ENCODE measurements at regions not wholly inside any gene's neighbourhood (a gene's known extent, or its start where the extent isn't known, plus 50 kb on each side); places are given as distances from the start of the nearest gene placed in this dataset.

DNA sequence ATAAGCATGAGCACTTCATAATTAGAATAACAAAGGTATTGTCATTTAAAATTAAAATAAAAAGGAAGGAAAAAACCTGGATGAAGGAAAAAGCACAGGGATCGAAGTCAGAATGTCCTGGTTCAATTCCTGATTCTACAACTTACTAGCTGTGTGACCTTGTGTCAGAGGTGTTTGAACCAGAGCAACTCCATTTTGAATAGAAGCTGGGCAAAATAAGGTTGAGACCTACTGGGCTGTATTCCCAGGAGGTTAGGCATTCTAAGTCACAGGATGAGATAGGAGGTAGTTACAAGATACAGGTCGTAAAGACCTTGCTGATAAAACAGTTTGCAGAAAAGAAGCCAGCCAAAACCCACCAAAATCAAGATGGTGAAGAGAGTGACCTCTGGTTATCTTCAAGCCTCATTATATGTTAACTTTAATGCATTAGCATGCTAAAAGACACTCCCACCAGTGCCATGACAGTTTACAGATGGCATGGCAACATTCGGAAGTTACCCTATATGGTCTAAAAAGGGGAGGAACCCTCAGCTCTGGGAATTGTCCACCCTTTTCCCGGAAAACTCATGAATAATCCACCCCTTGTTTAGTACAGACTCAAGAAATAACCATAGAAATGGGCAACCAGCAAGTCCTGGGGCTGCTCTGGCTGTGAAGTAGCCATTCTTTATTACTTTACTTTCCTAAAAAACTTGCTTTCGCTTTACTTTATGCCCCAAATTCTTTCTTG lies 412.7 kb downstream of the PIK3R1 start:
- no peak for DNase-seq

DNA sequence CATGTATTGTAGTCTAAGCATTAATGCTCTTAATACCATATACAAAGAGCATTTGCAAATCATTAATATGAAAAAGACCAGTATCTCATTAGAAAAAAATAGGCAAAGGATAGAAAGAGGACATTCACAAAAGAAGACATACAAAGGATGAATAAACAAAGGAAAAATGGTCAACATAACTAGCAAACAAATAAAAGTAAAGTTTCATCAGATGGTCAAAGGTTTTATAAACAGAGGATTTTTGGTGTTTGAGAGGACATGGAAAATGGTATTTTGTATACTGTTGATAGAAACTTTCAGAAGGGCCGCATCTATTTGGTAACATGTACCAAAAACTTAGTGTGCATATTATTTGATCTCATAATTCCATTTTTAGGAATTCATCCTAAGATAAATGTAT lies 414.8 kb downstream of the PIK3R1 start:
- no peak for DNase-seq

DNA sequence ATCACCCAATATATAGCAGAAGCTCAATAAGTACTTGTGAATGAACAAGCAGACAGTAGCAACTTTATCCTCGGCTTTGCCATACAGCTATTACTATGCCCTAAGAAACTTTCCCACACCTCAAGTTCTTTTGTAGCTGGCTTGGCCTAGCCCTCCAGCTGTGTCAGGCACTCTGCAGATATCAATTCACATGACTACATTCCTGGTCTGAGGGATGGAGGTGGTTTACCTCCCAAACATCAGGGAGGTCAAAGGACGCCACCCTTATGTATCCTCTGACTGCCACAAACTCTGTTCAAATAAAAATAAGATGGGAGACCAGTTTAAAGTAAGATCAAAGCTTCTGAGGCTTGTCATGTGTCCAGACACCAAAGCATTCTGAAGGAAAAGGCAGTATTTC lies 416.3 kb downstream of the PIK3R1 start:
- no peak for DNase-seq

DNA sequence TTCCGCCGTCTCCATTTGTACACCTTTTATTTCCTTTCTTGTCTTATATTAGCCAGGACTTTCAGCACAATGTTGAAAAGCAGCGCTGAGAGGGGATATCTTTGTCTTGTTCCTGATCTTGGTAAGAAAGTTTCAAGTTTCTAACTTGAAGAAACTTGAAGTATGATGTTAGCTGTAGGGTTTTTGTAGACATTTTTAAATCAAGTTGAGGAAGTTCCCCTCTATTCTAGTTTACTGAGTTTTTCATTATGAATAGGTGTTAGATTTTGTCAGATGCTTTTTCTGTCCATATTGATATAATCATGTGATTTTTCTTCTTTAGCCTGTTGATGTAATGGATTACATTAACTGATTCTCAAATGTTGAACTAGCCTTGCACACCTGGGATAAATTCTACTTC lies 425.7 kb downstream of the PIK3R1 start:
- DNase-seq = no peak

DNA sequence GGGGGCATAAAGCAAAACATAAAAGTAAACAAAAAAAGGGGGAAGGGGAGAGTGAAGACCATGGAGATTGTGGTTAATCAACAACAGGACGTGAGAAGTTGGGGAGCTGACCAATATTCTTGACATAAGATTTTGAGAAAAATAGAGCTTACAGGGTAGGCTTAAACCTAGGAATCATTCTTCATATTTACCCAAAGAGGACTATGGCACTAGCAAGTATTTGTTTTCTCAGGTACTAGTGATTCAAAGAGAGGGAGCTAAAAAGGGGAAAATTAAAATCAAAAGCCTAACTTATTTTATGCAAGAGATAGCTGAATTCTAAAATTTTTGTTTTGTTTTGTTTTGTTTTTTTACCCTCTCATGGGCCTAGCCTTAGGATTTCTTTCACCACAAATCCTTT lies 427.5 kb downstream of the PIK3R1 start:
- no peak for DNase-seq

DNA sequence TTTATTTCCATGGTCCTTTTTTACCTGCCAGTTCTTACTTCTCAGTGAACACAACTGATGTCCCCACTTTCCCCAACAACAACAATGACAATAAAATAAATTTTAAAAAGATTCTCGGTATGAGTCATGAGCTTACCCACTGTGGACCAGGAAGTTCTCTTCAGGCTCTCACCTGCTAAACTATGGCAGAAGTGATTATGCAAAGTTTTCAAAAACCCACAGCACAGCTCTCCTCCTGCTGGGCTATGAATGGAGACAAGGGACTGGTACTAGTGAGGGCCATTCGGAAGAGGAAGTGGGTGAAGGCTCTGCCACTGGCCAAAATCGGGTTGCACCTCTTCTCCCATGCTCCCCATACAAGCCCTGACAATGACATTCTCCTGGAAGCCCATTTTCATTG lies 429.4 kb downstream of the PIK3R1 start:
- no peak for DNase-seq

DNA sequence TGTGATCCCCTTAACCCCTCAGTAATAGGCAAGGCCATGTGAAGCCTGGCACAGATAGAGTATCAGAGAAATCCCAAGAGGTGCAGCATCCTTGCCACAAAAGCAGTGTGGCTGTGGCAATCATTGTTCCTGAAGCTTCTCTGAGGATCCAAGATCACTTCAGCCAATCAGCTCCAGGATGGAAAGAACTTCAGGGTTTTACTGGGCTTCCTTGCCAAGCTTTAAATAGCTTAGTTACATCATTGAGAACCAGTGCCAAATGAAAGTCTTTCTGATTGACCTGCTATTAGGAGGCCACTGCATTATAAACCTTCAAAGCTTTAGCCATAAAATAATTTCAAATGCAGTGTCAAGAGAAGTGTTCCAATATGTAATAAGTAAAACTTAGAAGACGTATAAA lies 430.6 kb downstream of the PIK3R1 start:
- DNase-seq = no peak

DNA sequence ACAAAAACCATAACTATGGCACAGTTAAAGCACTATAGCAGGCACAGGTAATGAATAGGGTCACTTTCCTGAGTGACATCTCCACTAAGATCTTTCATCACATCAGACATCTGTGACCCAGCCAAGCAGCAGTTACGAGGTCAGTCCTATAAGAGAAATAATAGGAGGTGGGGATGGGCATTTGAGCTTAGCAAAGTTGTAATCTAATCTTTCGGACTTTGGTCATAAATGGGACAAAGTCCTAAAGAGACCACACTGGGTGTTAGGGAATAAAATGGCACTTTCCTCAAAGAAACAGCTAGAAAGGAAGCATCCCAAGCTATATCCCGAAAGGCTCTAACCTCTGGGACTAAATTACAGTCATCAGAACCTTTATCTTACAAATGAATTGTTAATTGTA lies 432.2 kb downstream of the PIK3R1 start:
- no peak for DNase-seq

DNA sequence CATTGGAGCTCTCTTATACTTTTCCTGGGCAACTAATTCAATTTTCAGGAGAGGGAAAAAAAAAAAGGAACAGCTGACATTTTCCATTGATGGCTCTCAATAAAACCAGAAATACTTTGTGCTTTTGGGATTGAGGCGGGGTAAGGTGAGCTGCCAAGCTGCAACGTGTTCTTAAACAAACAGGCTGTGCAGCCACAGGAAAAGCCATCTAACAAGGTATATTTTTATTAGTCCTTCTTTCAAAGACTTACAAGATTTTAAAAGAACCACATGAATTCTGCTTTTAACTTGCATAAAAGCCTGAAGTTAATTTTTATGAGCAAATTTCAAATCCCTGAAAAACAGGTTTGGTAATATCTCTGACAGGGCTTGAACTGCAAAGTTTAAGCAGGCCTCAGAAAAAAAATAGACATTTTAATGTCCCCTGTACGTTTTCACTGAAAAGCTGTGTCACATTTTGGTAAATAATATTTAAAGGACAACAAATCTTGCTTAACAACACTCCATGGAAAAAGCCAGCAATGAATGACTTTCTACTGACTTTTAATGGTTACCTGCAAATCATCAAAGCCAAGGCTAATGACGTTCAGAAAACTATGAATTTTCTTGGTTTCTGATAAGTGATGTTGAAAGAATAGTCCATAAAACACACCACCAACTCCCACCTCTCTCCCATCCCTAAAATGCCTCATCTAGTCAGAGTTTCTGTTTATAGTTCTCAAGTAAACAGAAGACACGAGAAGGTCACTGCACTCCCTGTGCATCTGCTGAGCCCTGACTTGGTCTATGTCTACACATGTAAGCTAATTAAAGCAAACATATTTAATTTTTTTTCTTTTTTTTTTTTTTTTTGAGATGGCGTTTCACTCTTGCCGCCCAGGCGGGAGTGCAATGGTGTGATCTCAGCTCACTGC lies 433.6 kb downstream of the PIK3R1 start:
- DNase-seq = no peak

DNA sequence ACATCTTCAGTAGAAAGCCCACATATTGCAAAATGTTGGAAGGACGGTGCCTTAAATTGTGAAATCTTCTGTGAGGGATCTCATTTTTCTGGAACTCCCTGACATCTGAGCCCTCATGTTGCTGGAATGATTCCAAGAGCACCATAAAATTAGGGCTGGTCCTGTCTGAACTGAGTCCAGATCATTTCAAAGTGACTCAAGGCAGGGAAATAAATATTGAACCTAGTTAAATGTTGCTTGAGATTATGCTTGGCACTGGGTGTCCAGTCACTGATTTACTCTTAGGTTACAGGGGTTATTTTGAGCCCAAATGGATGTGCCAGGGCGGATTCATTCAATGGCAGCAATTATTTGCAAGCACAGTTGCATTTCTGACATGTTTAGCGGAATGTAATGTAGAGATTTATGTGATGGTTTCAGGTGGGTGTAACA lies 437.0 kb downstream of the PIK3R1 start:
- DNase-seq = no peak

DNA sequence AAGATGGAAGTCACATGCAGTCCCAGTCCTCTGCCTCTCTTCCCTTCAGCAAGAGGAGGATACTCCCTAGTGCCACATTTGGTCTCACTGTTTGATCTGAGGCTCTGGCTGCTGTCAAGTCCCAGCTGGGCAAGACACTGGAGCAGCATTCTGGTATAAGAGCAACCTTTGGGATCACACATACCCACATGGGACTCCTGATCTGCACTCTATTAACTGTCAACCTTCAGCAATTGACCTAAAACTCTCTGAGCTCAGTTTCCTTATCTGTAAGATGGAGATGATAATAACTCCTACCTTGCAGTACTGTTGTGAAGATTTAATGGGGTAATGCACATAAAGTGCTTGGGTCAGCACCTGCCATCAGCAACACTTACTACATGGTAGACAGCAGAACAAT lies 437.9 kb downstream of the PIK3R1 start:
- no peak for DNase-seq

DNA sequence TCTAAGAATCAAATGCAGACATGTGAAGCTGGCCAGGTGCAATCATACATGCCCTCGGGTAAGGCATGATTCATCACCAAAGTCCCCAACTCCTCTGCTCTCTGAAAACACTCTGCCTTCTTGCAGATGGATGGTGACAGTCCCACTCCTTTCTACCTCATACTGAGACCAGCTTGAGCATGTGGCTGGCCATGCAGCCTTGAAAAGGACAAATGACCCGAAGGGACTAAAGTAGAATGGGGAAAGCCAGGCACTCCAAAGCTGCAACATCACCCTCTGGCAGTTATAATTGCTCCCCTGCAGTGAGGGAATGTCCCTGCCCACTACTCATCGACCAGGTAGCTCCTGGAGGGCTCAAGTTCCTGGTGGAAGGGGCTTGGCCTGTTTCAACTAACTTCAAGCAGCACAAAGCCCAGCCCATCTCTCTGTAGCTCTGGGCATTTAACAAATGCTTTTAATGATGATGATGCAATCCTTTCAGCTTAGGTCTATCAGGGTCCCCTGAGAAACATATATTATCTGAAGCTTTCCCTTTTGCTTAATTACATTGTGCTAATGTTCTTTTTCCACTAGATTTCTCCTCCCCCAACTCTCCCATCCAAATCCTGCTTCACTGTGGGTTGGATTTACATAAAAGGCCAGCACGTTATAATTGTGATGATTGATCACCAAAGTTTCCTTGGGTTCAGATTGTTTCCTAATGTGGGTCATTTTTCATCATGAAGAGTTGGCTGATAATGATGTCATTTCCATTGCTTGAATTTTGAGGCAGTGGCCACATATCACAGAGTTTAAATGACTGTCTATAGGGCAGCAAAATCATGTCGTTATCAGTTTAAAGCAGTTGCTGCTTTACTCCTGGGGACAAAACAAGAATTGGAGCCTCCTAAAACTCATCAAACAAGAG lies 436.5 kb upstream of the SLC30A5 start:
- DNase-seq = no peak

DNA sequence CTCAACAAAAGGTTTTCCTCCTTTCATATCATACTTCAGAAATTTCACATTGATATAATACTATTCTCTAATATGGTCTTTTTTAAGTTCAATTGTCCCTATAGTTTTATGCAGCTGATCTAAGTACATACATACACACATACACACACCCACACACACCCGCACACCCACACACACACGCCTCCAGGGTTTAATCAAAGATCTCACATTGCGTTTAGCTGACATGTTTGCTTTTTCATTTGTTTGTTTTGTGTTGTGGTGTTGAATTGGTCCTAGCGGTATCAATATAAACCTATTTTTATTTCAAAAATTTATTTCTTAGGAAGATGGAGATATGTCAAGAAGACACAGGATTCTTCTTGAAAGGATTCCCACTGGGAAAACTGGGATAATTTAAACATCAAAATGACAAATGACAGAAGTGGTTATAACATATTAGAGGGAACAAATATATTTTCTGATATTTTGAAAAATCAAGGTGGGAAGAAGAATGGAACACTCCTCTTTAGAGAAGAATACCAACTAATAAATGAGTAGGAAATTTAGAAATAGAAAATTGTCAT lies 434.9 kb upstream of the SLC30A5 start:
- no peak for DNase-seq

DNA sequence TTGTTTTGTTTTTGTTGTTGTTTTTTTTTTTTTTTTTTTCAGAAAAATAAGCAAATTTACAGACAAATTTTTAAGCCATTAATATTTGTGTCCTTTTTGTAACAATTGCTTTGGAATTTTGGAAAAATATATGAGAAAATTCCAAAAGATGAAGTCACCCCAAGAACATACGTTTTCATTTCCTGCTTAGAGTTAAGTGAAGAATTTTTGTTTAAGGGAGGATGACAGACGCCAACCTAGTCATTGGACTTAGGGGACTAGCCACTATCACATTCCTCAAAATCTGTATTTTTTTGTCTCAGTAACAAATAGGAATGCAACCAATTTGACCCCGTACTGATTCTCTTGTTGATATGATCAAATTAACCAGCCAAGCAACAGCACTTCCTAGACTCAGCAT lies 433.9 kb upstream of the SLC30A5 start:
- DNase-seq = no peak

DNA sequence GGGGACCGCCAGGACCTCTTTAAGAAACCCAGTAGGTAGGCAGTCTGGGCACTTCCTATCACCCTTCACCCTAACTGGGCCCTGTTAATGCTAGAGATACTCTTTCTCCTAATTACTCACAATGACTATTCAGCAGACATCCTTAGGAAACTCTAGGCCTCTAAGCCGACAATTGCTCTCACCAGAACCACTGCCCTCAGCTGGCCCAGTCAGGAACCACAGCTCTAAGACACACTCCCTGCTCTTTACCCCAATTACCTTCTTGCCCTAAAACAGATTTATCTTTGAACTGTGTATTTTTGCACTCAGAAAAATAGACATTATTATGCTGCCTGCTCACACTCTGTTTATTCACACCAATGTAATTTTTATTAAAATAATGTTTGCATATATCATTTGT lies 432.6 kb upstream of the SLC30A5 start:
- DNase-seq = no peak

DNA sequence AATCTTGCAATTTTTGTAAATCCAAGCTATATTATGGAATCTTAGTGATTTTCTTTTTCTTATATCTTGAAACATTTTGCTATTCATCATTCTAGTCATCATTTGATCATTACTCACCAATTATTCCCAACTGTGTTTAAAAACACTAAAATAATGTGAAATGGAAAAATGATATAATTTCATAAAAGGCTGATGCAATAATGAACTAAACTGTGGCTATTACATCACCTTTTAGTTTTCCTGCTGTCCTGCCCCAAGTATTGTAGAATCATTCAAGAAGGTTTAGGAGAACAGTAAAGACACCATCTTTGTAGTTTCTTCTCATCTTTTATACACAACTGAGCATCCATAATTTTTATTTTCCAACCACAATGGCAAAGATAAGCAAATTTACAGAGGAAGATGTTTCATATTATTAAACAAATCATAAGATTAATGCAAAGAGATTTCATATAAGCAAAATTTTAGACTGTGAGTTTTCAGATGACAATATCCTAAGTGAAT lies 431.0 kb upstream of the SLC30A5 start:
- DNase-seq = no peak

DNA sequence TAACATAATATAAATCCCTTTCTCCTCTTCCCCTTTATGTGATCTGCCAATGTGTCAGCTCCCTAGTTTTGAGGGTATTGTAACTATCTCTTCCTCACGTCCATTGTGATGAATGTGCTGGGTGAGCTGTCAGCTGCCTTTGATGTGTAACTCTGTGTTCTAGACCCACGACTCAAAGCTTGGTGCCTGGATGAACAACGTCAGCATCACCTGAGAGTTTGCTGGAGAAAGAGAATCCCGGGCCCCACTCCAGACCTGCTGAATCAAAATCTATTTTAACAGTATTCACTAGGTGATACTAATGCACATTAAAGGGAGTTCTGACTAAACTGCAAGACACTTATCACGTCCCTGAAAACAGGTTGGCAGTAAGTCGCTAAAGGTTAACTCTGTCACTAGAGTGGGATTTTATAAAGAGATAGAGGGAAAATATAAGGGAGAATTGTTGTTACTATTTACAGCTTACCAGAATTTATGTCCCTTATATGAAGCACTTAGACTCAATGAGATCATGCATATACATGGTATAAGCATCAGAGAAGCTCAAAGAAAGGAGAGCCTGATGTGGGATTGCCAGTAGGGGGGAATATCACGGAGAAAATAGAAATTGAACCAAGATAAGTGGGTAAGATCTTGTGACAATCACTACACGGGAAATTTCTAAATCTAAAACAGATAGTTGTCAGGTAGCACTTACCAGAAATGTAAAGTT lies 423.8 kb upstream of the SLC30A5 start:
- DNase-seq = no peak

DNA sequence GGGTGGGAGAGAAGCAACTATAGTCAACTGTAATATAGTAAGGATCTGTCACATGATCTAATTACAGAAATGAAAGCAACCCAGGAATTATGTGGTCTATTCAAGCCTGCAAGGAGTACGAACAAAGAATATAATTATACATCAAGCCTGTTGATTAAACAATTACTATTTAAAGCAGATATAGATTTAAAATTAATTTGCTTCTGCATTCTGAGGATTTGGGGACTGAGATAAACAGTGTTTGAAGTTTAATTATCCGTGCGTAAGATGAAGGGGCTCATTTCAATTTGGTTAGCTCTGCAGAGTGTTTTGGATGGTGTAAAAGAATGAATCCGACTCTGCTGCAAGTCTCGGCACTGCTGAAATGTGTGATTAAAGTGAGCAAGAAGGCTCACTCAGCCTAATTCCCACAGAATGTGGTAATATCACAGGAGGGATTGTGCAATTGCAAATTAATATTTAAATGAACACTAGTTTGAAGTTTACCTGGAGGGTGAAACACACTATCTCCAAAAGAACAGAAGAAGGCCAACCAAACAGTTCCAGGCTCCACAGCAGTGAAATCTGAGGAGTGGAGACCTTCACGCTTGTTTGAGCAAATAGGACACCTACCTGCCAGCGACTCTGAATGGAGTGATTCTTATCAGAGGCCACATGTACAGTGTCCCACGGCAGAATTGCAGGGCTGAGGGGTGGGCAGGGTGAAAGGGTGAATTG lies 420.6 kb upstream of the SLC30A5 start:
- no peak for DNase-seq

DNA sequence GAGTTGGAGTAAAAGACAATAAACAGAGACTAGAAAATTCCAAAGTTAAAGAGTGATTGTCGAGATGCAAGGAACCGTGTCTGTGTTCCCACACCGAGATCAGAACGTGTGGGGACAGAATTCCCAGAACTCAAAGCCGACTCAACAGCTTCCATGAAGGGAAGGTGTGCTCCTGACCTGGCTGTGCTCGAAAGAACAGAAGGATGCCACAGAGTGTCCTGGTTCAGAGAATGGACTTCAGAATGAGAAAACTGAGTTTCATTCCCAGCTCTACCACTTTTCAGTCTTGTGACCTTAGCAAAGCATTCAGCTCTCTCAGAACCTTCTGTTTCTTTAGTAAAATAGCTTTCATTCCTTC lies 420.0 kb upstream of the SLC30A5 start:
- DNase-seq = no peak

DNA sequence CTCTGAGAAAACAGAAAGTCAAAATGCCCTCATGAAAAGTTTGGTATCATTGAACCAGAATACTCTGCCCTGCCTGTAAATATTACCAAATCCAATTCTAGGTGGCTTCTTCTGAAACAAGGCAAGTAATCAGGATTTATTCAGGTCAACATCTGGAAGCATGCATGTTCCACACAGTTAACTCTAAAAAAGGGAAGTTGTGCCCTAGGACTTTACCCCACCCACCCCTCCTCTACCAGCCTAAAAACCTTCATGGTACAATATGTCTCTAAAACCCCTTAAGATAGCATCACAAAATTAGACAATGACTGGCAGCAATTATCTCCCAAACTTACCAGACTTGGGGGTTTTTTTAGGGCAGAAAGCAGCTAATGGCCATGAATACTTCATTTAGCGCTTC lies 414.8 kb upstream of the SLC30A5 start:
- no peak for DNase-seq

DNA sequence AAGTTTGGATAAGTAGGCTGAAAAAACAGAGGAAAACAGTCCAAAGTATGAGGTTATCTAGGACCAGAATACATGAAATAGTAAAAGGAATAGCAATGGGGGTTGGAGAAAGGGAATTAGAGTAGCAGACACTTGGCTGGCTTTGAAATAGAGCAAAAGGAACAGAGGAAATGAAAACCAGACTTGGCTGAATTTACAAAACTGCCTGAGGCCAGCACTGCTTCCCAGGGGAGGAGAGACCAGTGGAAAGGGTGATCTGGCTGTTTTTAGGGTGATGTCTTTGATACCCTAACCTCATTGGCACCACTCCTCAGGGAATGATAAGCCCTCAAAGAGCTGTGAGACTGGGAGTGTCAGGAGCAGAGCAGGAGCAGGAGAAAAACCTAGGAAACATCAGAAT lies 413.4 kb upstream of the SLC30A5 start:
- no peak for DNase-seq

DNA sequence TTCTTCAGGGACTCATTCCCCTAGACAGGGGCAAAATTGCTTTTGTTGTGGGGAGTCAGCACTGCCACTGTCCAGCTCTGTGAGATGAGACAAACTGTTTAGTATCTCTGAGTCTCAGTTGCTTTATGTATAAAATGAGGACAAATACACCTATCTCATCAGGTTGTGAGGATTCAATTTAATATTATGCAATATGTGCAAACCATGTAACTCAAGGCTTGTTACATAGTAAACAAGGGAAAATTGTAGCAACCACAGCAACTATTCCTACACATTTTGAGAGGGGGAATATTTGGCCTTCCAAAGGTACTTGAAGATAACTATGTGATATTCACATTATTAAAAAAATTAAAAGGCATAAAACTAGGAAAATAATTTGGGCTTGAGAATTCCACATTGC lies 411.9 kb upstream of the SLC30A5 start:
- DNase-seq = no peak
